ENCODE measurements at regions not wholly inside any gene's neighbourhood (a gene's known extent, or its start where the extent isn't known, plus 50 kb on each side); places are given as distances from the start of the nearest gene placed in this dataset.
"Not testable (repeated sequence)": the region's sequence is repeated elsewhere in the genome, so short reads cannot be mapped to it uniquely, and the experiment has no call there.

DNA sequence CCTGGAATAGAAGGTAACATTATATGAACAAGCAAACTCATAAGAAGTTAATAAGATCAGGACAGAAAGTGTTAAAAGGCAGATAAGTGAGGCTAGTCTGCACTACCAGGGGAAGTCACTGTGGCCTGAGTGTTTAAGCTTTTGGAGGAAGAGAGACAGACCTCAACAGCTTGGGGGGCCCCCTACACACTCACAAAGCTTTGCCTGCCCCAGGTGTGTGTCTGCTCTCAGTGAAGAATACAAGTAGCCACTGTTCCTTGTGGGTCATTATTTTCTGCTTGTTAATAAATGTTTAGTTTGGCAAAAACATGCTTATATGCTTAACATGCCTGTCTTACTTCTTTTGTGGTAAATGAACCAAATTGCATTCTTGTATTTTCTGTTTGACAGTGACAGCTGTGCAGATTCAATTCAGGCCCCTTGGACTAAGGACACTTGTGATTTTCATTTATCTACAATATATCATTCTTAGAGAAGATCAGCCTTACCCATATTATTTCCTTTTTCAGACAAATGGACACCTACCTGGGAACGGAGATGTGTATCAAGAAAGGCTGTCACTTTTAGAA, 50.7 kb upstream of the C12orf71 start:
- Mint-ChIP-seq H3K4me1 (peaks cover 0 to 7% of the 10 kb centered on the region in 2 donors), H3K27me3 (no peaks in the 10 kb centered on the region), H3K4me3 (no peak overlapping the region), H3K36me3 (peaks cover 14 to 20% of the 10 kb centered on the region in 2 donors), H3K9me3 (peaks cover 4% of the 10 kb centered on the region in 2 donors), H3K27ac (no peak overlapping the region)
- ATAC-seq (replicated peaks): peak; percentile 90 to 95
- DNase-seq: no peak

DNA sequence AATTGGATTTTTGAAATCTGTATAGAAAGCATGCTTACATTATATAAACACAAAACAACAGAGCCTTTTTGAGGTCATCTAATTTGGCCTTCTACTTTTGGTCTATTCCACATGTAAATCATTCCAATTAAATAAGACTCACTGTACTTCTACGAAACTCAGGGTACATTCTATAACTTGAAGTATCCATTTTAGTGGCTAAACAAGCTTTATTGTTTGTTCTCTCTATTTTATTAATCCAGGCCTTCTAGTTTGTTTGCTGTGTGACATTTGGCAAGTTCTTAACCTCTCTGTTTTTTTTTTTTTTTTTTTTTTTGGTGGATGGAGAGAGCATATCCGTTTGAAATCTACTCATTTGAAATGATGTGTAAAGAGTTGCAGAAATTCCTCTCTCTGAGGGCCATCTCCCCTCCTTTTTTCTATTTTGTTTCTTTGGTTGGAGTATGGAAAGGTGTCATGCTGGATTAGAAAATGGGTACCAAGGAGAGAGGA, 58.1 kb upstream of the C12orf71 start:
- Mint-ChIP-seq H3K9me3 (peaks cover 4 to 5% of the 10 kb centered on the region in 2 donors), H3K4me3 (no peak overlapping the region), H3K36me3 (peaks cover 10 to 11% of the 10 kb centered on the region in 2 donors), H3K4me1 (peaks cover 4 to 7% of the 10 kb centered on the region in 2 donors), H3K27me3 (no peaks in the 10 kb centered on the region), H3K27ac (no peak overlapping the region)
- ATAC-seq (replicated peaks) (no peak), DNase-seq (no peak)

DNA sequence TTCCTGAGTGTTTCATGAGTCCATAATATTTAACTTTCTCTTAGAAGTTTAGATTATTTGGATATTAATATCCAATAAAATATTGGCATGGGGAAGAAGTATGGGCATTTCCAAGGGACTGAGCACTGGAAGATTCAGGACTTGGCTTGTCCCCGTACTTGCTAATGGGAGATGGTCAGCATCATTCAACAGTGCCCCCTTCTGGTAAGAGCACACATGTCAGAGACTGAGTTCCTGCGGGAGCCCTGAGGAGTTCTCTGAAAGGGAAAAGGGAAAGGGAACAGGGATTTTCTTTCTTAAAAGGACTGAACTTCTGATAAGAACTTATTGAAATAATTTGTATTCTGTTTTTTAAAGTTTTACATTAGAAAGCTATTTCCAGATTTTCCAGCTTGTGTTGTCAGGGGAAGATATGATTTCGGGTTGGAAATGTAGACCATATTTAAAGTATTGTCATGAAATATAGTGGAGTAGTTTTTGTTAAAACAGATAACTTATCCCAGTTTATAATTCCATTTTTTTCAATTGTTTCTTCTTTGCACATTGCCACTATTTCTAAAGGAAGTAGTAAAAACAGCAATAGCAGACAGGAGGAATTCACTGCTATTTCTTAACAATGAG, 59.8 kb upstream of the C12orf71 start:
- H3K4me3 Mint-ChIP-seq: no peak overlapping the region

DNA sequence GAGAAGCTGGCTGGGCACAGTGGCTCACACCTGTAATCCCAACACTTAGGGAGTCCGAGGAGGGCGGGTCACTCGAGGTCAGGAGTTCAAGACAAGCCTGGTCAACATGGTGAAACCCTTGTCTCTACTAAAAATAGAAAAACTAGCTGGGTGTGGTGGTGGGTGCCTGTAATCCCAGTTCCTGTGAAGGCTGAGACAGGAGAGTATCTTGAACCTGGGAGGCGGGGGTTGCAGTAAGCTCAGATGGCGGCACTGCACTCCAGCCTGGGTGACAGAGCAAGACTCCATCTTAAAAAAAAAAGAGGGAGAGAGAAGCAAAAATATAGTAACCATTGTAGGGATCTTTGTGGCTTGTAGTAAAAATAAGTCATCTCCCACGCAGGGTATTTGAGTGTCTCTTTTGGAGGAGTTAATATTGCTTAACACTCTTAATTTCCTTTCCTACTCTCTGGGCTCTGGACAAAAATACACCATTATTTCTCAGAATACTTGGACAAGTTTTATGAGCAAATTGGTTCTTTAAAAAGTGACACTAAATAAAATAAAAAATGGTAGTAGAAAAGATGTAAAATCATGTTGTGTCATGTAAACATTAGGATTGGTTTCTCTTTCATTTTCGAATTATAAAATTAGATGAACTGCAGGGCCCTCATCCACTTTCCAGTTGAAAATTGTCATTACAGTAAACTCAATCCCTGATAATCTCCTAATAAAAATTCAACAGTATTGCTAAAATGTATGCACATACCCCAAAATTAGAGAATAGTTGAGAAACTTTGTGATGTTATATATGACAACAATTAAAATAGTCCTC, 61.1 kb upstream of the C12orf71 start:
- no peak for ATAC-seq (replicated peaks)

More for the DNA sequence above, 59.8 kb upstream of the C12orf71 start:
- Mint-ChIP-seq H3K4me1 (peaks cover 5 to 7% of the 10 kb centered on the region in 2 donors), H3K27ac (no peak overlapping the region), H3K27me3 (no peaks in the 10 kb centered on the region), H3K9me3 (peaks cover 0 to 3% of the 10 kb centered on the region in 2 donors), H3K36me3 (peaks cover 3 to 8% of the 10 kb centered on the region in 2 donors)
- peak; percentile 64 to 69 for ATAC-seq (replicated peaks)
- DNase-seq: peak; percentile 13

DNA sequence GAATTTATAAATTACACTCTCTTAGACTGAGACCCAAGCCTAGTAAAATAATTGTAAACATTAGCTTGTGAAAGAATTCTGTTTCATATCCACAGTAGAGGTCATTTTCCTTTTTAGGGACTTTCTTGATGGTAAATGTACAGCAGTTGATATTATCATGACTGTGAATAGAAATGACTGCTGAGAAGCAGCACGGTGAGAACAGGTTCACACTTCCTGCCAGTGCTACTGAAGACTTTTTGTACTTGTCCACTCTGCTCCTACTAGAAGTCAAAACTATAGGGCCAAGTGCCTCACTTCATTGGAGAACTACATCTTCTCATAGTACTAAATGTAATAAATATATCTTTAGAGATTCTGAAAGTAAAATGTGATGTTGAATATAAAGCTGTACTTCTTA, 63.3 kb upstream of the C12orf71 start:
- not testable (repeated sequence) for H3K36me3 Mint-ChIP-seq; DNase-seq; H3K4me1 Mint-ChIP-seq; H3K9me3 Mint-ChIP-seq; ATAC-seq (replicated peaks); H3K4me3 Mint-ChIP-seq; H3K27me3 Mint-ChIP-seq; H3K27ac Mint-ChIP-seq

More for the DNA sequence above, 61.1 kb upstream of the C12orf71 start:
- peaks cover 5 to 7% of the 10 kb centered on the region in 2 donors for H3K4me1 Mint-ChIP-seq
- peaks cover 0 to 2% of the 10 kb centered on the region in 2 donors for H3K36me3 Mint-ChIP-seq
- no peaks in the 10 kb centered on the region for H3K27me3 Mint-ChIP-seq
- H3K4me3 Mint-ChIP-seq: no peak overlapping the region
- no peak for DNase-seq
- peak overlapping the region; percentile 73 for H3K27ac Mint-ChIP-seq
- no peaks in the 10 kb centered on the region for H3K9me3 Mint-ChIP-seq

DNA sequence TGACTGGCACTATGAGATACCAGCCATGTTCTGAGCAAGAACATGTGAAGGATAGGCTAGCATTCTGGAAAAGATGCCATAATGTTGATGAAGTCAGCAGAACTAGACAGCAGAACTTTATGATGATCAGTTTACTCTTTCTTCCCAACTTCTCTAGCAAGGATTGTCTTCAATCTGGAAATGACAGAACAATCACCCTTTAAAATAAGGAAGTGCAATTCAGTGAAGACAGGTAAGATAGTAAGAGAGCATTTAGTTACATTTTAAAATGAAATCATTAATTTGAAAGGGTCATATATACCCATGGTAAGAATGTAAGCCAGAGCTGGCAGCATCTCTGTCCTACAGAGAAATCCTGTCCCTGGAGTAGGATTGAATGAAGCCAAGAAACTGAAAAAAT, 66.0 kb upstream of the C12orf71 start:
- no peak overlapping the region for H3K27ac Mint-ChIP-seq
- H3K9me3 Mint-ChIP-seq: no peaks in the 10 kb centered on the region
- no peaks in the 10 kb centered on the region for H3K27me3 Mint-ChIP-seq
- peaks cover 3 to 8% of the 10 kb centered on the region in 2 donors for H3K4me1 Mint-ChIP-seq
- no peaks in the 10 kb centered on the region for H3K36me3 Mint-ChIP-seq
- H3K4me3 Mint-ChIP-seq: no peak overlapping the region
- DNase-seq (no peak), ATAC-seq (replicated peaks) (no peak)

DNA sequence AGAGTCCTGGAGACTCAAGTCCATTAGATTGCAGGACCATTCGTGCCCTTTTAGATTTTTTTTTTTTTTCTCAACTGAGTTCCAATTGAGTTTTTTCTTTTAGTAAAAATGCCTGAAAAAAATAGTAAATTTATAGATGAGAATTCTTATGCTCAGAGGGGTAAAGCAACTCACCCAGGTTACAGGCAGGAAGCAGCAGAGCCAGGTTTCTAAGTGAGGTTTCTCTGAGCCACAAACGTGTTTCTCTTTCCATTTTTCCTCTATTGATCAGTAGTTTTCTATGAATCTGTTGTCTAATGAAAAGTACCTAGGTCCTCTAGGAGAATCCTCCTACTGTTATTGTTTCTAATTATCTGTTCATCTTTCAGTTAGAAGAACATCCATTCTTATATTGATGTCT, 66.4 kb upstream of the C12orf71 start:
- H3K27me3 Mint-ChIP-seq: no peaks in the 10 kb centered on the region
- H3K4me1 Mint-ChIP-seq: peaks cover 0 to 8% of the 10 kb centered on the region in 2 donors
- H3K4me3 Mint-ChIP-seq: no peak overlapping the region
- H3K27ac Mint-ChIP-seq: no peak overlapping the region
- ATAC-seq (replicated peaks) (no peak), DNase-seq (no peak)
- H3K9me3 Mint-ChIP-seq: no peaks in the 10 kb centered on the region
- H3K36me3 Mint-ChIP-seq: no peaks in the 10 kb centered on the region

DNA sequence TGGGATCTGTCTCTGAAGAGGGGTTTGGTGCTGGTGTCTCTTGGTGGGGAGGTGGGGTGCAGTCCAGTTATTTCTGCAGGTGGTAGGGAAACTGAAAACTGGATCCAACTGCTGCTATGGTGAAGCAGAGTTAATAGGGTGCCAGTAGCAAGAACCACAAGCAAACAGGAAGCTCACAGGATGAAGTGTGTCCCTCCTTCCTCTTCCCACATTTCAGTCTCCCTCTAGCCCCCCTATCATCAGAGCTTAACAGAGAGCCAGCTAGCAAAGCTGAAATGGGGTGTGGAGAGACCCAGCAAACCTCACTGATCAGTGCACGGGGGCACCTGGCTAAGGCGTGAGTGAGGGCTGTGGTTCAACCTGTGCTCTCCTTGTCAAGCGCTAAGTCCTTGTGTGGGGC, 69.1 kb upstream of the C12orf71 start:
- ATAC-seq (replicated peaks): no peak
- no peaks in the 10 kb centered on the region for H3K27me3 Mint-ChIP-seq
- no peaks in the 10 kb centered on the region for H3K9me3 Mint-ChIP-seq
- no peak overlapping the region for H3K27ac Mint-ChIP-seq
- H3K4me1 Mint-ChIP-seq: peaks cover 0 to 6% of the 10 kb centered on the region in 2 donors
- no peaks in the 10 kb centered on the region for H3K36me3 Mint-ChIP-seq
- DNase-seq: no peak
- no peak overlapping the region for H3K4me3 Mint-ChIP-seq

DNA sequence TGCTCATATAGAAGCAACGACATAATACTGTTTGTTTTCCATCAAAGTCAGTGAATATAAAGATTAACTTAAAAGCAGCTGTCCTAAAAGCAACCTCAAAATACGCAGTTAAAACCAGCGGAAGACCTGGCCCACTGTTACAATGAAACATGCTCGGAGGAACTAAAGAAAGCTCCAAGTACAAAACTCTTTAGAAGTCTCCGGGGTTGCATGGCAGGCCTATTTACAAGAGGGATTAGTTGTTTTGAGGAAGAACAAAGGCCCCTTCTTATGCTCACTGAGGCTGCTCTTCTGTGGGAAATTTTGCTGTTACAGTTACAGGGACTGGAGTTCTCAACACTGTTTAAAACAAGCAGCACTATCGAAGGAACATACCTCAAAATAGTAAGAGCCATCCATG, 75.9 kb upstream of the C12orf71 start:
- ATAC-seq (replicated peaks) (no peak), DNase-seq (no peak)
- H3K27me3 Mint-ChIP-seq: no peaks in the 10 kb centered on the region
- peaks cover 0 to 7% of the 10 kb centered on the region in 2 donors for H3K4me1 Mint-ChIP-seq
- no peak overlapping the region for H3K27ac Mint-ChIP-seq
- no peak overlapping the region for H3K4me3 Mint-ChIP-seq
- peaks cover 2 to 3% of the 10 kb centered on the region in 2 donors for H3K36me3 Mint-ChIP-seq
- H3K9me3 Mint-ChIP-seq: peaks cover 0 to 6% of the 10 kb centered on the region in 2 donors

DNA sequence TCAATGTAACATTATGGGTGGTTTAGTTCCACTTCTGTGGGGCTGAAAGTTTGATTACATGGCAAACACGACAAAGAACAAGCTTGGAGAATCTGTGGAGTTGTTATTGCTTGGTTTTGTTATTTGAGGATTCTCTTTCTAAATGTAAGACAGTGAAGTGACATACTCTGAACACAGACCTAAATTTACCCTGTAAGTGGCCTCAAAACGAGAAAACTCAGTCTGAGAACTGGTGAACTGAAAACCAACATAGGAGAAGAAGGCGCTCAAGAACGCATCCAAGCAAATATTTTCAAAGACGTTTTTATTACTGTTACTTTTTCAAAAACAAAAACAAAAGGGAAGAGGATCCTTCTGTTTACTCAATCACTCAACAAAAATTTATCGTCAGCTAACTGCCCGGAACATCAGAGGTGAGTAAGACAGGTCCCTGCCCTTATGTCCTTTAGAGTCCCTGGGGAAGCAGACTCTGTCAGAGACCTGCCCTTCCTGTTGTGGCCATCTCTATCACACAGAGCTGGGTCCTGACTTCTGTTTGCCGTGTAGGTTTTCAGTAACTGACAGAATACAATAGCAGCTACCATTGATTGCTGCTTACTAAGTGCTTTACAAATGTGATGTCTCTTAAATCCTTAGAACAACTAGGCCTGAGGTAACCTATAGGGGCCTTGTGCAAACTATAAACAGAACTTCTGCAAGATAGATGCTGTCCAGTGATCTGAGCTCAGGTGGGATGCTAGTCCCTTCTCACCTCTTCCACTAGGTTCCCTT, 79.3 kb upstream of the C12orf71 start:
- Mint-ChIP-seq H3K4me3 (no peak overlapping the region), H3K27me3 (no peaks in the 10 kb centered on the region), H3K36me3 (peaks cover 2 to 3% of the 10 kb centered on the region in 2 donors), H3K9me3 (peaks cover 0 to 12% of the 10 kb centered on the region in 2 donors), H3K27ac (peak overlapping the region; percentile 11), H3K4me1 (peaks cover 0 to 7% of the 10 kb centered on the region in 2 donors)
- no peak for DNase-seq
- ATAC-seq (replicated peaks): peak; percentile 52 to 82

DNA sequence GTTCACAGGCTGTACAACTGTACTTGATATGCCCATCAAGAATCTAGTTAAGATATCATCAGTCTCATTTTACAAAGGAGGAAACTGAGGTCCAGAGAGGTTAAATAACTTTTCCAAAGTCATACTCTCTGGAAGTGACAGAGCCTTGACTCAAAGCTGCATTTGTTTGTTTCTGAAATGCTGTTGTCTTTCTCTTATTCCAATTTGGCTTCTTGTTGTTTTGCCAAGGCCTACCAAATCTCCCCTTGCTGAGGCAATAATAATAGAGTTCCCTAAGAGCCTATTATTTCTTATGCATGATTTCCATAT, 79.8 kb upstream of the C12orf71 start:
- H3K27ac Mint-ChIP-seq: no peak overlapping the region
- ATAC-seq (replicated peaks) (no peak), DNase-seq (no peak)
- peaks cover 2 to 3% of the 10 kb centered on the region in 2 donors for H3K36me3 Mint-ChIP-seq
- H3K9me3 Mint-ChIP-seq: peaks cover 0 to 12% of the 10 kb centered on the region in 2 donors
- H3K27me3 Mint-ChIP-seq: no peaks in the 10 kb centered on the region
- no peak overlapping the region for H3K4me3 Mint-ChIP-seq
- peaks cover 0 to 7% of the 10 kb centered on the region in 2 donors for H3K4me1 Mint-ChIP-seq

DNA sequence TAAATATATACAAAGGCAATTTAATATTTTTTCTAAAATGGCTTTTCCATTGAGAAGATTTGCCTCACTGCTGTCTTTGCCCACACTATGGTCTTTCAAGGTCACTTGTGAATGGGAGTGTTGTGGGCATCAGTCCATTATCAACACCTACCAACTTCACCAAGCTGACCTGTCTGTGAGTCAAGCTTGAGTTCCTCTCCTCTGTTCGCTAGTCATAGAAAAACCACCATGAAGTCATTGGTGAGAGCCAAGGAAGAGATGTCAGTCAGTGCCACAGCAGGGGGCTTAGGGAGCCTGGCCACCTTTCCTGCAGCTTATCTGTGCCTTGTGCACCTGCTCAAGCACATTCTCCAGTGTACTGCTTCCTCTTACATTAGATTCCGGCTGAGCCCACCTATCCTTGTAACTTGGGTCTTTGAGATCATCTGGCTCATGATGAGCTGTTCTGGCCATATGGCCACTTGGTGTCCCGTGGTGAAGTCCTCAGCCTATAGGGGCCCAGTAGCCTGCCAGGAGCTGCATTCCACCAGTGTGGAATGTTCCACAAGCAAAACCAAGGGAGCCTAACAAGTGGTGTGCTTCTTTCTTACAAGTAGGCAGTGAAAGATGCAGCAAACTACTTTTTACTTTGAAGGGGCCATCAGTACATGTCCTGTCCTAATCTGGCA, 80.8 kb upstream of the C12orf71 start:
- no peak for DNase-seq
- peaks cover 6 to 16% of the 10 kb centered on the region in 2 donors for H3K9me3 Mint-ChIP-seq
- peak in 1 of 2 donors; percentile 10 for ATAC-seq (replicated peaks)
- no peak overlapping the region for H3K4me3 Mint-ChIP-seq
- peaks cover 0 to 7% of the 10 kb centered on the region in 2 donors for H3K4me1 Mint-ChIP-seq
- H3K27ac Mint-ChIP-seq: no peak overlapping the region
- no peaks in the 10 kb centered on the region for H3K27me3 Mint-ChIP-seq
- H3K36me3 Mint-ChIP-seq: peaks cover 2 to 7% of the 10 kb centered on the region in 2 donors

DNA sequence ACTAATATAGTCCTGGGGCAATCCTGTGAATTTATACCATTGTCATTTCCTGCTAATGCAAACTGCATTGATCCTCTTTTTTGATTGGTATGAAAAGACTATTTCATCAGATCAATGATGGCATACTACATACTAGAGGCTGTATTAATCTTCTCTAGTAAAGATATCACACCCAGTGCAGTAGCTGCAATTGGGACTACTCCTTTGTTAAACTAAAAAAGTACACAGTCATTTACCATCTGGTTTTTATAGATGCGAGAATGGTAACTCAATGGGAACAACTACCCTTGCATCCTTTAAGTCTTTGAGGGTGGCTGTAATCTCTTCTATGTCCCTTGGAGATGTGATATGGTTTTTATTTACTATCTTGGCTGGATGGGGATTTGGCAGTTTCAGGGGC, 80.2 kb upstream of the STK38L start:
- Mint-ChIP-seq H3K27ac (no peak overlapping the region), H3K9me3 (peaks cover 6 to 16% of the 10 kb centered on the region in 2 donors), H3K4me1 (peaks cover 0 to 7% of the 10 kb centered on the region in 2 donors), H3K27me3 (no peaks in the 10 kb centered on the region), H3K36me3 (peaks cover 2 to 4% of the 10 kb centered on the region in 2 donors), H3K4me3 (no peak overlapping the region)
- no peak for ATAC-seq (replicated peaks)
- no peak for DNase-seq

Data from stimulated activated naive B cell treated with anti-CD40 and anti-IgM and Interleukin-4, amounts not matched to agents 10 μg/mL and 1 μg/mL and 100 μg/mL, for 72 hours (primary cell).